Spleen (tissue), 11 donors: ENCODE measurements at regions not wholly inside any gene's neighbourhood (a gene's known extent, or its start where the extent isn't known, plus 50 kb on each side); places are given as distances from the start of the nearest gene placed in this dataset.
"Not testable (repeated sequence)": the region's sequence is repeated elsewhere in the genome, so short reads cannot be mapped to it uniquely, and the experiment has no call there.

Experiments used
- DNase-seq: peaks from one replicate; pipeline ENCODE4 v3.0.0-alpha.2; 2020
- H3K27ac ChIP-seq, 8 donors: fragments of 200-600 bp; sonication (generic) in 7 of 8; 1 replicate in 4 of 8; 2 replicates in 4 of 8; pipeline versions ENCODE4 v1.5.0 to v1.8.0; 2016 to 2021; ENCODE audit warnings: inconsistent platforms in 4 of 8, mild to moderate bottlenecking in 4 of 8, moderate library complexity in 1 of 8
- H3K27me3 ChIP-seq, 7 donors: fragments of 200-600 bp; sonication (generic) in 6 of 7; replicated peaks in 1 of 7; 1 replicate in 4 of 7; 2 replicates in 3 of 7; pipeline versions ENCODE4 v1.5.0 to v1.8.0; 2016 to 2021; ENCODE audit warnings: inconsistent platforms in 3 of 7, mild to moderate bottlenecking in 1 of 7
- H3K36me3 ChIP-seq, 6 donors: fragments of 200-600 bp; sonication (generic) in 5 of 6; 1 replicate in 4 of 6; 2 replicates in 2 of 6; pipeline versions ENCODE4 v1.5.0 to v1.8.0; 2016 to 2021; ENCODE audit warnings: inconsistent platforms in 2 of 6
- H3K4me1 ChIP-seq, 6 donors: fragments of 200-600 bp; sonication (generic) in 5 of 6; 1 replicate in 3 of 6; 2 replicates in 3 of 6; pipeline versions ENCODE4 v1.5.0 to v1.8.0; 2016 to 2021; ENCODE audit warnings: inconsistent platforms in 3 of 6
- H3K4me3 ChIP-seq, 8 donors: fragments of 200-600 bp; sonication (generic) in 7 of 8; 1 replicate in 4 of 8; 2 replicates in 4 of 8; pipeline versions ENCODE4 v1.5.0 to v1.8.0; 2016 to 2021; ENCODE audit warnings: inconsistent platforms in 4 of 8, mild to moderate bottlenecking in 4 of 8, moderate library complexity in 2 of 8
- H3K9me3 ChIP-seq, 8 donors: fragments of 200-600 bp; sonication (generic) in 7 of 8; 1 replicate in 4 of 8; 2 replicates in 4 of 8; pipeline versions ENCODE4 v1.5.0 to v1.8.0; 2016 to 2021; ENCODE audit warnings: inconsistent platforms in 4 of 8
- CTCF ChIP-seq, 11 experiments: fragments of 200-600 bp in 7 of 11; fragments of 450-650 bp in 4 of 11; sonication (generic) in 4 of 11; IDR thresholded peaks in 8 of 11; conservative IDR thresholded peaks in 3 of 11; 1 replicate in 7 of 11; 2 replicates in 4 of 11; pipeline versions ENCODE4 v1.4.0 to v1.8.0; 2016 to 2021; ENCODE audit warnings: antibody characterized with exemption in 11 of 11, inconsistent platforms in 4 of 11, mild to moderate bottlenecking in 1 of 11
- POLR2A ChIP-seq, 3 donors: fragments of 450-650 bp; IDR thresholded peaks; one replicate each; pipeline ENCODE4 v1.5.1; 2017; ENCODE audit warnings: antibody characterized with exemption in 3 of 3, mild to moderate bottlenecking in 1 of 3
- POLR2AphosphoS5 ChIP-seq, 3 donors: sonication (generic); formaldehyde crosslinking; IDR thresholded peaks; one replicate each; pipeline ENCODE4 v1.5.1; 2017; ENCODE audit warnings: antibody characterized with exemption in 3 of 3
- WGBS, 5 donors: extraction: QIAGEN DNeasy Blood & Tissue Kit in 3 of 5; methylation state at CpG; one replicate each; pipeline versions ENCODE4 v1.1.5 to v1.1.7; 2013 to 2018; 5-methylcytosine and 5-hydroxymethylcytosine counted together
- intact Hi-C: fragments of 100-400 bp; cut with DNase I; formaldehyde crosslinking; loops from one replicate; pipeline ENCODE4 v1.15.0; 2023; ENCODE audit warnings: low total_unique reads
- donor health status: healthy with polysubstance abuse.
- donor health status: DM: no; HTN: no; CAD: no; lungs with moderate emphysema.
- donor health status: DM: no; HTN: no; CAD: no.
- donor health status: Bipolar disorder and iron deficiency.
- donor health status: healthy.
- donor health status: DM: no; HTN: no; CAD: no.
- donor health status: DM: yes; HTN: yes; CAD: no.

DNA sequence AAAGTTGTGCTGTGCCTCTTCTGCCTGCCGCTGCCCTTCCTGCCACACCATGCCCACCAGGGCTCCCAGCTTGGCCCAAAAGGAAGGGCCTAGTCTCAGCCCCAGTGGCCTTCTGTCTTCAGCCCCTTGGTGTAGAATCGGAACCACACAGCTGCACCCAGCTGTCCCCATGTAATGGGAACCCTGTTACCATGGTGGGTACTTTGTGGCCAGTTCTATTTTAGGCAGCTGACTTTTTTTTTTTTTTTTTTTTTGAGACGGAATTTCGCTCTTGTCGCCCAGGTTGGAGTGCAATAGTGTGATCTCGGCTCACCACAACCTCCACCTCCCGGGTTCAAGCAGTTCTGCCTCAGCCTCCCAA is 163.3 kb upstream of the GSE1 start:
- Histone ChIP-seq H3K27me3 (peaks cover 0 to 38% (median 0%) of the 10 kb centered on the region in 7 donors), H3K27ac (peak overlapping the region in 1 of 8 donors; percentile 72), H3K9me3 (no peaks in the 10 kb centered on the region), H3K4me3 (no peak overlapping the region), H3K36me3 (no peaks in the 10 kb centered on the region), H3K4me1 (peaks cover 16 to 44% (median 30%) of the 10 kb centered on the region in 6 donors)
- WGBS, 5 donors: 39 to 61% (median 45%) methylated on average over 5 to 7 of the region's 7 CpGs
- intact Hi-C loops: no loop called here
- DNase-seq: no peak
- no peak for TF ChIP-seq CTCF (IDR thresholded peaks at IDR 0.05 in 8 of 11, conservative IDR thresholded peaks at IDR 0.05 in 3 of 11)
- TF ChIP-seq POLR2A (IDR thresholded peaks at IDR 0.05): no peak

- DNase-seq, H3K9me3 ChIP-seq, H3K36me3 ChIP-seq, H3K27ac ChIP-seq, intact Hi-C loops, H3K4me3 ChIP-seq: not testable (repeated sequence)
- Histone ChIP-seq H3K4me1 (peaks cover 16 to 40% (median 30%) of the 10 kb centered on the region in 6 donors), H3K27me3 (peaks cover 0 to 43% (median 0%) of the 10 kb centered on the region in 7 donors)
- 69 to 92% (median 80%) methylated on average over 8 to 10 of the region's 11 CpGs for WGBS, 5 donors
Observed at GRCh38 chr16:85451142-85451541, 162.0 kb upstream of the GSE1 start.

DNA sequence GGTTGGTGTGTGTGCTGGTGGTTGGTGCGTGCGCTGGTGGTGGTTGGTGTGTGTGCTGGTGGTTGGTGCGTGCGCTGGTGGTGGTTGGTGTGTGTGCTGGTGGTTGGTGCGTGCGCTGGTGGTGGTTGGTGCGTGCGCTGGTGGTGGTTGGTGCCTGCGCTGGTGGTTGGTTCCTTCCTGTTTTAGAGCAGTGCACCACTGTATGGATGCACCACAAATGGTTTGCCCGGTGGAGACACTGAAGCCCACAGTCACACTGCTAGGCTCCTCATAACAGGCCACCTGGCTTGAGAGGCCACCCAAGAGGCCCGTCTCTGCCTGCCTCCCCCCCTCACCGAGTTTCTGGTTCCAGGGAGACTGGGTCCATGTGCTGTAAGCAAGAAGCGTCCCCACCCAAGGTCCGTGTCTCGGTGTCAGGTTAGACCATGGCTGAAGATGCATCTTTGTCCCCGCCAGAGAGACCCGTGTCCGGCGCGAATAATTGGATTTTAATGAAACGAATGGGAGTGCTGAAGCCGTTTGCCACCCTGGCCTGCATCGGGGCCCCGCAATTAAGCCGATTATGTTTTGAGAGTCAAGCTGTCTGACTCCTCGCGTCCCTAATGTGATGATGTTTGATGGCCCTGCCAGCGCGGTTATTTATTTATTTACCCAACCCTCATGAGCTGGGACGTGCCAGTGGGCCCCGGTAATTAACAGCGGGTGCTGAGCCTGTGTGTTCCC is 161.3 kb upstream of the GSE1 start:
- Histone ChIP-seq H3K4me1 (peaks cover 16 to 39% (median 29%) of the 10 kb centered on the region in 6 donors), H3K9me3 (no peaks in the 10 kb centered on the region), H3K27ac (no peak overlapping the region), H3K27me3 (peaks cover 0 to 43% (median 0%) of the 10 kb centered on the region in 7 donors), H3K36me3 (no peaks in the 10 kb centered on the region), H3K4me3 (no peak overlapping the region)
- 70 to 86% (median 83%) methylated on average over 24 to 30 of the region's 32 CpGs for WGBS, 5 donors
- intact Hi-C loops: no loop called here
- DNase-seq: no peak
- no peak for TF ChIP-seq POLR2AphosphoS5 (IDR thresholded peaks at IDR 0.05)
- TF ChIP-seq CTCF (IDR thresholded peaks at IDR 0.05 in 8 of 11, conservative IDR thresholded peaks at IDR 0.05 in 3 of 11): no peak
- no peak for TF ChIP-seq POLR2A (IDR thresholded peaks at IDR 0.05)

- Histone ChIP-seq H3K4me1 (peaks cover 16 to 31% (median 23%) of the 10 kb centered on the region in 6 donors), H3K27ac (no peak overlapping the region), H3K9me3 (no peaks in the 10 kb centered on the region), H3K36me3 (no peaks in the 10 kb centered on the region), H3K27me3 (peaks cover 0 to 43% (median 0%) of the 10 kb centered on the region in 7 donors), H3K4me3 (no peak overlapping the region)
- intact Hi-C loops: no loop called here
- DNase-seq: no peak
- TF ChIP-seq CTCF (IDR thresholded peaks at IDR 0.05 in 8 of 11, conservative IDR thresholded peaks at IDR 0.05 in 3 of 11): no peak
- no peak for TF ChIP-seq POLR2A (IDR thresholded peaks at IDR 0.05)
- no peak for TF ChIP-seq POLR2AphosphoS5 (IDR thresholded peaks at IDR 0.05)
- WGBS, 5 donors: 70 to 86% (median 74%) methylated on average over 15 to 20 of the region's 20 CpGs
Observed at GRCh38 chr16:85452364-85453193, 160.5 kb upstream of the GSE1 start.
